ENCODE measurements at regions not wholly inside any gene's neighbourhood (a gene's known extent, or its start where the extent isn't known, plus 50 kb on each side); places are given as distances from the start of the nearest gene placed in this dataset.

DNA sequence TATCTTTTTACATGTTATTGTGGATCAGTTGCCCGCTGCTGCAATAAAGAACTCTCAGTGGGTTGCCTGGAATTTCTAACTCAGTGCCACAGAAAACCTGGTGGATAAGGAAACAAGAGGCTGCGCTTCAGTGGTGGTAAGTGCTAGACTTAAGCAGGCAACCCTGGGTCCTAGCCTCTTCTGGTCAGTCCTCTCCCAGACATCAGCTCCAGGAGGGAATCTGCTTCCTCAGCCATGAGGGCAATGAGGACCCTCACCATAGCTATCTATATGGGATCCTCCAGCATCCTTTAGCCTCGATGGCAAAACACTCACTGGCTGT, 490.7 kb upstream of the SULF2 start:
- DNase-seq (ENCODE audit: low read depth): no peak

DNA sequence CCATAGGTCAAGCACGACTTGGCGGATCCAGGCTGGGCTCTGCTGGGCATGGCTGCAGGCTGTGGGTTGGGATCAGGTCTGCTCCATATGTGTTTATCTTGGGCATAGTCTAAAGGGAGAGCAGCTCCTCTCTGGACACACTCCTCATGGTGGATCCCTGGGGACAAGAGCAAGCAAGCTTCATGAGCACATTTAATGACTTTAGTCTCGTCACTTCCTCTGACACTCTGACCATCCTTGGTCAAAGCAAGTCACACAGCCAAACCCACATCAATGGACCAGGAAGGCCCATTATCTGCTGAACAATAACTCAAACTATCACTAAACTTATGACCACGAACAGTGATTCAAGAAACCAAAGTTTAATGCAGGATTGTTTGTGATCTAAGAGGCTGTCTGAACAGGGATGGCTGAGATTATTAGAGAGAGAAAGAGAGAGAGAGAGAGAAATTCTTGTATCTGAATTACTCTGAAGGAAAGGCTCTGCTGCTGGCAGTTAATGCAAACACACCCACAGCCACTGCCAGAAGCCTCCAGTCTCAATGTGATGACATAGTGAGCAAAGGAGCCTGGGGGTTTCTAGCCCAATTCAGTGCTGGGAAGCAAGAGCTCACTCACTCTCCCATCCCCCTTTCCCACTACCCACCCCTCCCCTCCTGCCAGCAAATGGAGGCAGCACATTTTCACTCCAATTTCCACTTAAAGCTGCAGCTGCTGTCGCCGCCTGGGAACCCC, 490.2 kb upstream of the SULF2 start:
- DNase-seq (ENCODE audit: low read depth): no peak

DNA sequence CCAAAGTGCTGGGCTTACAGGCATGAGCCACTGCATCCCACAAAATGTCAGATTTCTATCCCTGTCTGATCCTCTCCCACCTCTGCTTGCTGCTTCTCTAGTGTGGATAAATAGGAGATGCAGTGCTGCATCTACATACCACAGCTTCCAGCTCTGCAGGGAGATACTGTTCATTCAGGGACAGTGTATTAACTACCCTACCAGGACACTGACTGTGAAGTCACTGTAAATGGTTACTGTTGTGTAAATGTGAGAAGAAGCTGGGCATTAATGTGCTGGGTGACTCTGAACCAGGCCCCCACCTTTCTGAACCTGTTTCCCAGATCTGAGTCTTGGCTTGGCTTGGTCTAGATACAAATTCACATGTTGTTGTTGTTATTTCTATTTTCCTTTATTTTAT, 488.6 kb upstream of the SULF2 start:
- no peak for DNase-seq (ENCODE audit: low read depth)

DNA sequence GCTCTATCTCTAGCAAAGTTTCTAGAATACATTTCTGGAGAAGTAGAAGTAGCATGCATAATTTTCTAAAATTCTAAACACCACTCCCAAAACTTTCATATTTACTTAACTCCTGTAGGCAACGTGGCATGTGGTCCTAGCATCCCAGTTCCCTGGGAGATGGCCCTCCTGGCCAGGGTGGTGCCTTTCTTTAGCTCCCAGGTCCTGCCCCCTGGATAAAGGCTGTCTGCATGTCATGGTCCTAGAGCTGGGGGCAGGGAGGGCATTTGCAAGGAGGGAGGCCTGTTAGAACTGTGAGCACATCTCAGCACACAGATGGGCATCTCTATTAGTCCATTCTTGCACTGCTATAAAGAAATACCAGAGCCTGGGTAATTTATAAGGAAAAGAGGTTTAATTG, 485.6 kb upstream of the SULF2 start:
- no peak for DNase-seq (ENCODE audit: low read depth)

GRCh38 chr20:48267860-48268633, 482.8 kb upstream of the SULF2 start:
- no peak for DNase-seq (ENCODE audit: low read depth)

GRCh38 chr20:48266571-48266970, 481.3 kb upstream of the SULF2 start:
- DNase-seq (ENCODE audit: low read depth): no peak

DNA sequence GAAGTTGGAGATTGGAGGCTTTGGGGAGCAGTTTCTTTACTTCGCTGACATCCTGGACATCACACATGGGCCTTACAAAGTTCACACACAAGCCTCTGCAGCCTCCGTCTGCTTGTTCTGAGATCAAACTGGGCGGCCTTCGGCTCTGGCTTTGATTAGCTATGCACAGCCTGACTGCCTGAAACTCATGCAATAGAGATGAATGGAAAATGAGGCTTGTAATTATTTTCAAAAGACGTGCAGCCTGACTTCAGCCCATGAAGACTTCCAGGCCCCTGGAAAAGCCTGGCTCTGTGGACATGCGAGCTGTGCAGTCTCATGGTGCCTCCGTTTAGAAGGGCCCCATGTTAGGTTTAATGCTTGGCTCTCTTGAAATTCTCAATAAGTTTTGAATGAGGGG, 480.5 kb upstream of the SULF2 start:
- DNase-seq (ENCODE audit: low read depth): no peak

GRCh38 chr20:48262955-48263354, 477.7 kb upstream of the SULF2 start:
- DNase-seq (ENCODE audit: low read depth): no peak

DNA sequence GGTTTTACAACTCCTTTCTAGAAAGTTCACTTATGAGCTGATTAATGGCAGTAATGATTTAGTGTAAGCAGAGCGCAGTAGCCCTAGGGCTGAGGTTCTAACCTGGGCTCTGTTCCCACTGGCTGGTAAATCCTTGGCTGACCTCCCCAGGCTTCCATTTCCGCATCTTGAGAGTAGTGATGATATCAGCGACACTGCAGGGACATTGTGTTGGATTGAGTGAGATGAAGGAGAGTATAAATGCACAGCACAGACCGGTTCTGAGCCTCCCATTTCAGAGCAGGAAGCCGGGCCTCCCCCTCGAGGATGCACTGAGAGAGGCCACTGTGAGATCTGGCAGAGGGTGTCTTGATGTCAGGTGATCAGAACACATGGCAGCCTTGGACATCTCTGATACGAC, 477.2 kb upstream of the SULF2 start:
- DNase-seq (ENCODE audit: low read depth): no peak

- DNase-seq (ENCODE audit: low read depth): no peak
These were observed 476.2 kb upstream of the SULF2 start for GRCh38 chr20:48261398-48261910.

DNA sequence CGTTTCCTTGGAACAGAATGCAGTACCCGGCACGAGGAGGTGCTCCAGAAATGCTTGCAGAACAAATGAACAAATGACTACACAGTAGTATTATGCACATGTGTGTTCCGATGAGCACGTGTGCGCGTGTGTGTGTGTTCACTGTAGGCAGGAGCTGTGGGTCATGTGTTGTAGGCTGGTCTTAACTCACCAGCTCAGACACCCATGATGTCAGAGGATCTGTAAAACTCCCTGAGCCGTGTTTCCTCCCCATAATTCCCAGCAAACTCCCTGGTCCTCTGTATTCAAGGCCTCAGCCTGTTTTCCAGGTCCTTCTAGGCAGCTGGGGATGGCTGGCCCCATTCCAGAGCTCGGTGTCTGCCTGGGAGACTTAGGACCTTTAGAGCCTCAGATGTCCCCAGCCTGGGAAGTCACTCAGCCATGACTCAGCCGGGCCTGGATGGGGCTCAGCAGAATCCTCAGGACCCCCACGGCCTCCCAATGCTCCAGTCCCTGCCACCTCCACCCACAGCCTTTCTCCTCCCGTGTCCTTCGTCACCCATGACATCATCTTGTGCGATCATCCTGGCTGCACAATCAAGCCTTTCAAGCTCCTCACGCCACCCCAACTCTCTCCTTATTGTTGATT, 475.0 kb upstream of the SULF2 start:
- no peak for DNase-seq (ENCODE audit: low read depth)

- no peak for DNase-seq (ENCODE audit: low read depth)
These were observed 474.2 kb upstream of the SULF2 start for GRCh38 chr20:48259456-48259855.

DNA sequence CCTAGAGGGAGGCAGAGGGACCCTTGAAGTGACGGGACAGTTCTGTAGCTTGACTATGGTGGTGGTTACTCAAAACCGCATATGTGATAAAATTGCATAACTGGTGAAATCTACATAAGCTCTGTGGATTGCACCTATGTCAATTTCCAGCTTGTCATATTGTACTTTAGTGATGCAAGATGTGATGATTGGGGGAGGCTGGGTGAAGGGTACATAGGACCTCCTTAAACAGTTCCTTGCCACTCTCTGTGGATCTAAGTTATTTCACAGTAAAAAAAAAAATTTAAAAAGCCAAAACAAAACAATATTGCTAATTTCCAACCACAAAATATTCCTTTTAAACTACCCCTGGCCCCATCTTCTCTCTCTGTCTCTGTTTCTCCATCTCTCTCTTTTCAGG, 472.6 kb upstream of the SULF2 start:
- no peak for DNase-seq (ENCODE audit: low read depth)

DNA sequence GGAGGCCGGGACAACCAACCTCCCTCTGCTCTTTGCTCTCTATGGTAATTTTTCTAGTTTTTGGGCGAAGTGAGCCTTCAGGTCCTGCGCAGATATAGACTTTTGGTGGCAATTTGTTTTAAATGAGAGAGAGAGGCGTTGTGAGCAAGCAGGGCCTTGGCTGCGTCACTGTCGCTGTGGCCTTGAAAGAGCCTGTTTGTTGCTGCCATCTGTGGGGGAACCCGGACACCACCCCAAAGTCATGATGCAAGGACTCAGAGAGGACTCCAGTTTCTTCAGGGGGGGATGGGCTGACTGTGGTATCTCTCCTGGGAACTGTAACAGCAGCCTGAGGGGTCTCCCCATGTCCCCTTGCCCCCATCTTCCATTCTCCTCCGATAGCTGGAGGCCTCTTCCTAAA, 462.7 kb upstream of the SULF2 start:
- no peak for DNase-seq (ENCODE audit: low read depth)

- no peak for DNase-seq (ENCODE audit: low read depth)
These were observed 460.9 kb upstream of the SULF2 start for GRCh38 chr20:48246061-48246790.

GRCh38 chr20:48242623-48243022, 457.3 kb upstream of the SULF2 start:
- no peak for DNase-seq (ENCODE audit: low read depth)

DNA sequence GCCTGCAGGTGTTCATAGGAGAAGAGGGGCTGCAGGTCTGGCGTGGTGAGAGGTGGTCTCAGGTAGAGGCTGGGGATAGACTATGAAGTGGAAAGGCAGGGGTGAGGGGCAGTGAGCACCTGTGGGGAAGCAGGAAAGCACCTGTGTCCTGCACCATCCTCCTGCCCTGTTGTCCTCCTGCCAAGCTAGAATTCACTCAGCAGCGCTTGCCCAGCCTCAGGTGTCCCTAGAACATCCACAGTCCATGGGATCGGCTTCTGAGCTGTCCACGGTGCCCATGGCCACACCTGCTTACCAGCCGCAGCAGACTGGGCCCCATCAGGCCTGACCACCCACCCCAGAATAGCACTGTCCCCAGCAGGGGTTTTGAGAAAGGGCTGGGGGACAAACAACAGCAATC, 456.2 kb upstream of the SULF2 start:
- no peak for DNase-seq (ENCODE audit: low read depth)

DNA sequence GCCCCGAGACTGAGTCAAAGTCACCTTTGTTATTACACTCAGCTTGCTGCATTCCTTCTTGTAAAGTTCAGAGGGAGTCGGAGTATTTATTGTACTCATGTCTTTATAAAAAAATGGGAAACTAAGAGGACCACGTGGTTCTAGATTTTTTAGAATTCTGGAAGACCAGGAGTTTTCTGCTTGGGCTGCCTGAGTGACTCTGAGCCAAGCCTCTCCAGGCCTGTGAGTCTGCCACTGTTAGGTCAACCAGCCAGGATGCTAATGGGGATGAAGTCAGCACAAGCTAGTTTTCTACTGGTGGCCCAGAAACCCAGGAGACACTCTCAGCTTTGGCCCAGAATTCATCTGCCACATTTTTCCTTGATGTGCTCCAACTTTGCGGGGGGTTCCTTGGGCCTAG, 453.5 kb upstream of the SULF2 start:
- DNase-seq (ENCODE audit: low read depth): no peak

- DNase-seq (ENCODE audit: low read depth): peak; percentile 41
These were observed 453.0 kb upstream of the SULF2 start for GRCh38 chr20:48238326-48238725.

GRCh38 chr20:48236000-48236970, 451.0 kb upstream of the SULF2 start:
- no peak for DNase-seq (ENCODE audit: low read depth)

DNA sequence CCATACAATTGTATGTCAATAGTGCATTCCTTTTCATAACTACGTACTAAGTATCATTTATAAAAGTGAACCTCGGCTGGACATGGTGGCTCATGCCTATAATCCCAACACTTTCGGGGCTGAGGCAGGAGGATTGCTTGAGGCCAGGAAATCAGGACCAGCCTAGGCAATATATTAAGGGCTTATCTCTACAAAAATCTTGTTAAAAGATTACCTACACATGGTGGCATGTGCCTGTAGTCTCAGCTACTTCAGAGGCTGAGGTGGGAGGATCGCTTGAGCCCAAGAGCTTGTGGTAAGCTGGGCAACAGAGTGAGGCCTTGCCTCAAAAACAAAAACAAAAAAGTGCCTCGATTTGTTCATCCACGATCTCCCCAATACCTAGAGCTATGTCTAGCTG, 449.7 kb upstream of the SULF2 start:
- no peak for DNase-seq (ENCODE audit: low read depth)
